ENCODE measurements at regions not wholly inside any gene's neighbourhood (a gene's known extent, or its start where the extent isn't known, plus 50 kb on each side); places are given as distances from the start of the nearest gene placed in this dataset.

GRCh38 chr11:127818625-127819024 lies 768.7 kb downstream of the ETS1 start:
- TF ChIP-seq, protein P1, sequence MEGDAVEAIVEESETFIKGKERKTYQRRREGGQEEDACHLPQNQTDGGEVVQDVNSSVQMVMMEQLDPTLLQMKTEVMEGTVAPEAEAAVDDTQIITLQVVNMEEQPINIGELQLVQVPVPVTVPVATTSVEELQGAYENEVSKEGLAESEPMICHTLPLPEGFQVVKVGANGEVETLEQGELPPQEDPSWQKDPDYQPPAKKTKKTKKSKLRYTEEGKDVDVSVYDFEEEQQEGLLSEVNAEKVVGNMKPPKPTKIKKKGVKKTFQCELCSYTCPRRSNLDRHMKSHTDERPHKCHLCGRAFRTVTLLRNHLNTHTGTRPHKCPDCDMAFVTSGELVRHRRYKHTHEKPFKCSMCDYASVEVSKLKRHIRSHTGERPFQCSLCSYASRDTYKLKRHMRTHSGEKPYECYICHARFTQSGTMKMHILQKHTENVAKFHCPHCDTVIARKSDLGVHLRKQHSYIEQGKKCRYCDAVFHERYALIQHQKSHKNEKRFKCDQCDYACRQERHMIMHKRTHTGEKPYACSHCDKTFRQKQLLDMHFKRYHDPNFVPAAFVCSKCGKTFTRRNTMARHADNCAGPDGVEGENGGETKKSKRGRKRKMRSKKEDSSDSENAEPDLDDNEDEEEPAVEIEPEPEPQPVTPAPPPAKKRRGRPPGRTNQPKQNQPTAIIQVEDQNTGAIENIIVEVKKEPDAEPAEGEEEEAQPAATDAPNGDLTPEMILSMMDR (IDR thresholded peaks at IDR 0.05), result no peak
- TF ChIP-seq POLR2A (IDR thresholded peaks at IDR 0.05; ENCODE audit: low read length), result no peak
- TF ChIP-seq BHLHE40 (IDR thresholded peaks at IDR 0.05; ENCODE audit: low read depth, low read length), result no peak
